Large intestine (tissue), 3 donors: ENCODE measurements at regions not wholly inside any gene's neighbourhood (a gene's known extent, or its start where the extent isn't known, plus 50 kb on each side); places are given as distances from the start of the nearest gene placed in this dataset.
"Not testable (repeated sequence)": the region's sequence is repeated elsewhere in the genome, so short reads cannot be mapped to it uniquely, and the experiment has no call there.

Experiments used
- DNase-seq, 2 donors: peaks; one replicate each; pipeline versions ENCODE4 v3.0.0 to v3.0.0-alpha.2; 2013
- H3K27ac ChIP-seq: one replicate; pipeline ENCODE4 v1.5.1; 2013; ENCODE audit warnings: low read length
- H3K27me3 ChIP-seq: 2 replicates; pipeline ENCODE4 v1.6.1; 2013; ENCODE audit warnings: low read length; ENCODE audit not compliant: control insufficient read depth, insufficient read depth
- H3K36me3 ChIP-seq: 2 replicates; pipeline ENCODE4 v1.6.1; 2013; ENCODE audit warnings: low read length; ENCODE audit not compliant: control insufficient read depth, insufficient read depth
- H3K4me1 ChIP-seq: one replicate; pipeline ENCODE4 v1.6.1; 2013; ENCODE audit warnings: low read length; ENCODE audit not compliant: control insufficient read depth, insufficient read depth
- H3K4me3 ChIP-seq: one replicate; pipeline ENCODE4 v1.5.1; 2013; ENCODE audit warnings: low read length
- H3K9me3 ChIP-seq: one replicate; pipeline ENCODE4 v1.6.1; 2013; ENCODE audit warnings: mild to moderate bottlenecking, low read depth, low read length, moderate library complexity; ENCODE audit not compliant: control insufficient read depth
- WGBS: methylation state at CpG from one replicate; pipeline ENCODE4 v1.1.5; 2013; ENCODE audit warnings: low lambda C conversion rate; ENCODE audit not compliant: insufficient coverage; 5-methylcytosine and 5-hydroxymethylcytosine counted together

GRCh38 chr1:29800120-29800519 is 563.8 kb downstream of the PTPRU start:
- Histone ChIP-seq H3K9me3 (no peaks in the 10 kb centered on the region), H3K36me3 (no peaks in the 10 kb centered on the region), H3K4me3 (no peak overlapping the region), H3K4me1 (no peaks in the 10 kb centered on the region), H3K27ac (no peak overlapping the region), H3K27me3 (peaks cover 17% of the 10 kb centered on the region)
- no CpG with 5 or more reads among the region's 5 CpGs for WGBS
- no peak for DNase-seq

DNA sequence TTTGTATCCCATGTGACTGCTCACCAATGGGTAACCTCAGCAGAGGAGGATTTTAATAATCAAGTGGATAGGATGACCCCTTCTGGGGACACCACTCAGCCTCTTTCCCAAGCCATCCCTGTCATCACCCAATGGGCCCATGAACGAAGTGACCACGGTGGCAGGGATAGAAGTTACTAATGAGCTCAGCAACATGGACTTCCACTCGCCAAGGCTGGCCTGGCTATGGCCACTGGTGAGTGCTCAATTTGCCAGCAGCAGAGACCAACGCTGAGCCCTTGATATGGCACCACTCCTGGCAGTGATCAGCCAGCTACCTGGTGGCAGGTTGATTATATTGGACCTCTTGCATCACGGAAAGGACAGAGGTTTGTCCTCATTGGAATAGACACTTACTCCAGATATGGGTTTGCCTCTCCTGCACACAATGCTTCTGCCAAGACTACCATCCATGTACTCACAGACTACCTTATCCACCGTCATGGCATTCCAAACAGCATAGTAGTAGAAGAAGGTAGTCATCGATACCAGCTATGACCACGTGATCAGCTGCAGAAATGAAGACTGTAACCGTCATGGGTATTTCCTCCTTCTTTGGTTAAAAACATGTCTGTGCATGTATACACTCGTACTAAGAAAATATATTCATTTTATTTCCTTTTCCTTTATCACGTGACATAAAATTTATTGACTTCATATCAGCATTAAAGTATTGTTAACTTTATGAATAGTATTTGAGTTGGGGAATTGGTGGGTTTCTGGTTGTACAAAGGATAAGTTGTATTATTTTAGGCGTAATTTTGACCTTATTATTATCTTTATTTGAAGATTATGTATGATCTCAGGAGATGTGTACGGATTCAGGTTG is 562.6 kb downstream of the PTPRU start:
- no peaks in the 10 kb centered on the region for H3K4me1 ChIP-seq
- H3K36me3 ChIP-seq: no peaks in the 10 kb centered on the region
- H3K4me3 ChIP-seq: no peak overlapping the region
- 95% methylated on average over 2 of the region's 13 CpGs for WGBS
- H3K9me3 ChIP-seq: no peaks in the 10 kb centered on the region
- H3K27me3 ChIP-seq: peaks cover 17% of the 10 kb centered on the region
- no peak overlapping the region for H3K27ac ChIP-seq
- no peak for DNase-seq

GRCh38 chr1:29797125-29797524 is 560.8 kb downstream of the PTPRU start:
- not testable (repeated sequence) for H3K4me3 ChIP-seq, H3K4me1 ChIP-seq, H3K27me3 ChIP-seq, DNase-seq, H3K27ac ChIP-seq, H3K36me3 ChIP-seq, H3K9me3 ChIP-seq
- no CpG with 5 or more reads among the region's 1 CpG for WGBS

DNA sequence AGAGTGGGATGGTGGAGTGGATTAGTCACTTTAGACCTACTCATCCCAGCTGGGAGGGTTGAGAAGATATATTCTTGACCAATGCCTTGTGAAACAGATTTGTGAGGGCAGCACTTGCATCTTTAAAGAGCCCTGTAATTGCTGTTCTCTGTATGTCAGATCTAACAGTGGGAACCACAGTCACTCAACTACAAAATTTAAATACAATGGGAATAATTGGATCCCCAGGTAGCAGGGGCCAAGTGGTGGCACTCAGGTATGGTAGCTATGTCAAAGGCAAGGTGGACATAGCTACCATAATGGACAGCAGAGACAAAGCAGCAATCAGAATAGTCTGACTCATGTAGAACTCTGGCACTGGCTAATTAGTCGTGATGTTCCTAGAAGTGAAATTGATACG is 559.6 kb downstream of the PTPRU start:
- not testable (repeated sequence) for H3K4me3 ChIP-seq, H3K9me3 ChIP-seq, H3K36me3 ChIP-seq, H3K27me3 ChIP-seq, DNase-seq, H3K27ac ChIP-seq, H3K4me1 ChIP-seq
- WGBS: 80% methylated on average over 1 of the region's 2 CpGs

GRCh38 chr1:29793653-29794348 is 557.5 kb downstream of the PTPRU start:
- Histone ChIP-seq H3K36me3 (no peaks in the 10 kb centered on the region), H3K27me3 (no peaks in the 10 kb centered on the region), H3K27ac (no peak overlapping the region), H3K9me3 (no peaks in the 10 kb centered on the region), H3K4me1 (no peaks in the 10 kb centered on the region), H3K4me3 (no peak overlapping the region)
- no CpG with 5 or more reads among the region's 8 CpGs for WGBS
- no peak for DNase-seq

GRCh38 chr1:29793101-29793546 is 556.8 kb downstream of the PTPRU start:
- Histone ChIP-seq H3K4me1 (no peaks in the 10 kb centered on the region), H3K27me3 (no peaks in the 10 kb centered on the region), H3K9me3 (no peaks in the 10 kb centered on the region), H3K4me3 (no peak overlapping the region), H3K36me3 (no peaks in the 10 kb centered on the region), H3K27ac (no peak overlapping the region)
- peak; percentile 75 to 77 for DNase-seq
- no CpG with 5 or more reads among the region's 8 CpGs for WGBS

- Histone ChIP-seq H3K4me3 (no peak overlapping the region), H3K4me1 (no peaks in the 10 kb centered on the region), H3K36me3 (no peaks in the 10 kb centered on the region), H3K27me3 (no peaks in the 10 kb centered on the region), H3K27ac (no peak overlapping the region), H3K9me3 (no peaks in the 10 kb centered on the region)
- DNase-seq: no peak
- 100% methylated on average over 1 of the region's 6 CpGs for WGBS
Observed at GRCh38 chr1:29789910-29790247, 553.6 kb downstream of the PTPRU start.

- Histone ChIP-seq H3K27ac (no peak overlapping the region), H3K4me3 (no peak overlapping the region), H3K36me3 (no peaks in the 10 kb centered on the region), H3K4me1 (no peaks in the 10 kb centered on the region), H3K27me3 (no peaks in the 10 kb centered on the region), H3K9me3 (no peaks in the 10 kb centered on the region)
- WGBS: no CpG with 5 or more reads among the region's 10 CpGs
- DNase-seq: no peak
Observed at GRCh38 chr1:29789221-29789909, 553.0 kb downstream of the PTPRU start.

- no peak overlapping the region for H3K4me3 ChIP-seq
- H3K27ac ChIP-seq: no peak overlapping the region
- peak; percentile 36 to 46 for DNase-seq
- no CpG with 5 or more reads among the region's 13 CpGs for WGBS
- H3K9me3 ChIP-seq: no peaks in the 10 kb centered on the region
- no peaks in the 10 kb centered on the region for H3K36me3 ChIP-seq
- H3K4me1 ChIP-seq: no peaks in the 10 kb centered on the region
- H3K27me3 ChIP-seq: no peaks in the 10 kb centered on the region
Observed at GRCh38 chr1:29786791-29787732, 550.7 kb downstream of the PTPRU start.

GRCh38 chr1:29786195-29786594 is 549.9 kb downstream of the PTPRU start:
- Histone ChIP-seq H3K4me1 (no peaks in the 10 kb centered on the region), H3K36me3 (no peaks in the 10 kb centered on the region), H3K4me3 (no peak overlapping the region), H3K27me3 (no peaks in the 10 kb centered on the region), H3K9me3 (no peaks in the 10 kb centered on the region), H3K27ac (no peak overlapping the region)
- WGBS: no CpG with 5 or more reads among the region's 4 CpGs
- no peak for DNase-seq
